Liver (tissue), 8 donors: ENCODE measurements at regions not wholly inside any gene's neighbourhood (a gene's known extent, or its start where the extent isn't known, plus 50 kb on each side); places are given as distances from the start of the nearest gene placed in this dataset.

ENCODE experiments used
- DNase-seq: peaks from one replicate; pipeline ENCODE4 v3.0.0-alpha.2; 2017; ENCODE audit warnings: low spot score
- H3K27ac ChIP-seq, 2 donors: one replicate each; pipeline ENCODE4 v1.7.0; 2013; ENCODE audit warnings: inconsistent platforms in 2 of 2, low read length in 2 of 2, control low read depth in 1 of 2, low read depth in 1 of 2, mild to moderate bottlenecking in 1 of 2
- H3K27me3 ChIP-seq, 4 donors: one replicate each; pipeline versions ENCODE4 v1.6.1 to v1.7.0; 2013; ENCODE audit warnings: low read length in 3 of 4, inconsistent platforms in 1 of 4, mild to moderate bottlenecking in 1 of 4, moderate library complexity in 1 of 4; ENCODE audit not compliant: control insufficient read depth in 4 of 4, insufficient read depth in 4 of 4
- H3K36me3 ChIP-seq, 4 donors: one replicate each; pipeline versions ENCODE4 v1.6.1 to v1.7.0; 2013; ENCODE audit warnings: low read length in 3 of 4, mild to moderate bottlenecking in 3 of 4, low read depth in 1 of 4, moderate library complexity in 1 of 4; ENCODE audit not compliant: control insufficient read depth in 4 of 4, insufficient read depth in 3 of 4
- H3K4me1 ChIP-seq, 4 donors: one replicate each; pipeline versions ENCODE4 v1.6.1 to v1.7.0; 2013; ENCODE audit warnings: low read length in 3 of 4, mild to moderate bottlenecking in 3 of 4, moderate library complexity in 1 of 4; ENCODE audit not compliant: control insufficient read depth in 4 of 4, insufficient read depth in 4 of 4
- H3K4me3 ChIP-seq, 3 donors: one replicate each; pipeline versions ENCODE4 v1.6.1 to v1.7.0; 2013; ENCODE audit warnings: low read length in 3 of 3, control low read depth in 1 of 3, low read depth in 1 of 3, mild to moderate bottlenecking in 1 of 3
- H3K9ac ChIP-seq, 2 donors: one replicate each; pipeline ENCODE4 v1.7.0; 2013; ENCODE audit warnings: low read length in 2 of 2, mild to moderate bottlenecking in 2 of 2, moderate library complexity in 2 of 2, control low read depth in 1 of 2, low read depth in 1 of 2
- H3K9me3 ChIP-seq, 4 donors: one replicate each; pipeline versions ENCODE4 v1.6.1 to v1.7.0; 2013; ENCODE audit warnings: low read length in 3 of 4; ENCODE audit not compliant: control insufficient read depth in 4 of 4
- ATF3 ChIP-seq: IDR thresholded peaks from 2 replicates; pipeline ENCODE4 v1.6.1; 2016; ENCODE audit warnings: antibody characterized with exemption
- CTCF ChIP-seq: fragments of 150-350 bp; IDR thresholded peaks from 2 replicates; pipeline ENCODE4 v1.5.1; 2017; ENCODE audit warnings: improper control_type of control experiment, low read depth, low read length; ENCODE audit not compliant: missing input control
- EGR1 ChIP-seq, 2 donors: IDR thresholded peaks; 2 replicates each; pipeline ENCODE4 v1.6.1; 2016 to 2018; ENCODE audit warnings: antibody characterized with exemption in 2 of 2, low read depth in 2 of 2
- FOXA2 ChIP-seq: IDR thresholded peaks from 2 replicates; pipeline ENCODE4 v1.6.1; 2016; ENCODE audit warnings: antibody characterized with exemption
- HNF4G ChIP-seq: IDR thresholded peaks from 2 replicates; pipeline ENCODE4 v1.6.1; 2016; ENCODE audit warnings: antibody characterized with exemption
- JUND ChIP-seq, 2 donors: IDR thresholded peaks; 2 replicates each; pipeline ENCODE4 v1.6.1; 2016; ENCODE audit warnings: antibody characterized with exemption in 2 of 2
- MAX ChIP-seq: IDR thresholded peaks from 2 replicates; pipeline ENCODE4 v1.6.1; 2016; ENCODE audit warnings: antibody characterized with exemption
- RAD21 ChIP-seq, 2 donors: IDR thresholded peaks; 2 replicates each; pipeline ENCODE4 v1.6.1; 2016; ENCODE audit warnings: antibody characterized with exemption in 2 of 2, mild to moderate bottlenecking in 2 of 2
- REST ChIP-seq: IDR thresholded peaks from 2 replicates; pipeline ENCODE4 v1.6.1; 2016; ENCODE audit warnings: antibody characterized with exemption, mild to moderate bottlenecking
- RXRA ChIP-seq, 2 donors: IDR thresholded peaks; 2 replicates each; pipeline ENCODE4 v1.6.1; 2017 to 2018; ENCODE audit warnings: antibody characterized with exemption in 2 of 2, mild to moderate bottlenecking in 1 of 2
- SP1 ChIP-seq: IDR thresholded peaks from 2 replicates; pipeline ENCODE4 v1.6.1; 2018; ENCODE audit warnings: antibody characterized with exemption, mild to moderate bottlenecking
- TAF1 ChIP-seq: conservative IDR thresholded peaks from 2 replicates; pipeline ENCODE4 v1.6.1; 2016; ENCODE audit warnings: antibody characterized with exemption, mild to moderate bottlenecking
- YY1 ChIP-seq: IDR thresholded peaks from 2 replicates; pipeline ENCODE4 v1.6.1; 2016; ENCODE audit warnings: antibody characterized with exemption, mild to moderate bottlenecking
- ZBTB33 ChIP-seq: IDR thresholded peaks from 2 replicates; pipeline ENCODE4 v1.6.1; 2016; ENCODE audit warnings: antibody characterized with exemption
- WGBS: extraction: QIAGEN DNeasy Blood & Tissue Kit; methylation state at CpG from one replicate; pipeline ENCODE4 v1.1.7; 2013; 5-methylcytosine and 5-hydroxymethylcytosine counted together
- donor health status: healthy.
- donor health status: healthy.
- donor health status: healthy.
- donor health status: healthy.
- donor health status: healthy.

GRCh38 chr2:191569025-191569424 is 108.9 kb upstream of the NABP1 start:
- Histone ChIP-seq H3K9me3 (no peaks in the 10 kb centered on the region), H3K4me3 (no peak overlapping the region), H3K27ac (no peak overlapping the region), H3K36me3 (no peaks in the 10 kb centered on the region), H3K27me3 (no peaks in the 10 kb centered on the region), H3K9ac (no peak overlapping the region), H3K4me1 (peaks cover 0 to 3% (median under 1%) of the 10 kb centered on the region in 4 donors)
- TF ChIP-seq CTCF (no peak), ATF3 (no peak), RXRA (IDR thresholded peaks at IDR 0.05) (no peak), JUND (IDR thresholded peaks at IDR 0.05) (no peak), HNF4G (no peak), MAX (no peak)
- 71% methylated on average over 2 of the region's 2 CpGs for WGBS
- DNase-seq, result no peak

GRCh38 chr2:191571163-191571769 is 106.7 kb upstream of the NABP1 start:
- Histone ChIP-seq H3K4me1 (peaks cover 0 to 2% (median under 1%) of the 10 kb centered on the region in 4 donors), H3K4me3 (peak overlapping the region in 1 of 3 donors; percentile 29), H3K36me3 (no peaks in the 10 kb centered on the region), H3K27me3 (no peaks in the 10 kb centered on the region), H3K27ac (peak overlapping the region in 1 of 2 donors; percentile 8), H3K9me3 (no peaks in the 10 kb centered on the region), H3K9ac (no peak overlapping the region)
- WGBS, result 16% methylated on average over 6 of the region's 6 CpGs
- peak; percentile 14 for TF ChIP-seq YY1
- TF ChIP-seq CTCF, result peak; percentile 33
- peak; percentile 64 to 79 for TF ChIP-seq RAD21 (IDR thresholded peaks at IDR 0.05)
- no peak for TF ChIP-seq ZBTB33
- TF ChIP-seq RXRA (IDR thresholded peaks at IDR 0.05), result no peak
- TF ChIP-seq FOXA2, result no peak
- no peak for TF ChIP-seq SP1
- TF ChIP-seq ATF3, result no peak
- TF ChIP-seq JUND (IDR thresholded peaks at IDR 0.05), result no peak
- TF ChIP-seq HNF4G, result no peak
- no peak for TF ChIP-seq REST
- no peak for TF ChIP-seq TAF1
- TF ChIP-seq EGR1 (IDR thresholded peaks at IDR 0.05; ENCODE audit: low read depth in 2 of 2), result no peak
- DNase-seq, result no peak
